ENCODE measurements at regions not wholly inside any gene's neighbourhood (a gene's known extent, or its start where the extent isn't known, plus 50 kb on each side); places are given as distances from the start of the nearest gene placed in this dataset.

DNA sequence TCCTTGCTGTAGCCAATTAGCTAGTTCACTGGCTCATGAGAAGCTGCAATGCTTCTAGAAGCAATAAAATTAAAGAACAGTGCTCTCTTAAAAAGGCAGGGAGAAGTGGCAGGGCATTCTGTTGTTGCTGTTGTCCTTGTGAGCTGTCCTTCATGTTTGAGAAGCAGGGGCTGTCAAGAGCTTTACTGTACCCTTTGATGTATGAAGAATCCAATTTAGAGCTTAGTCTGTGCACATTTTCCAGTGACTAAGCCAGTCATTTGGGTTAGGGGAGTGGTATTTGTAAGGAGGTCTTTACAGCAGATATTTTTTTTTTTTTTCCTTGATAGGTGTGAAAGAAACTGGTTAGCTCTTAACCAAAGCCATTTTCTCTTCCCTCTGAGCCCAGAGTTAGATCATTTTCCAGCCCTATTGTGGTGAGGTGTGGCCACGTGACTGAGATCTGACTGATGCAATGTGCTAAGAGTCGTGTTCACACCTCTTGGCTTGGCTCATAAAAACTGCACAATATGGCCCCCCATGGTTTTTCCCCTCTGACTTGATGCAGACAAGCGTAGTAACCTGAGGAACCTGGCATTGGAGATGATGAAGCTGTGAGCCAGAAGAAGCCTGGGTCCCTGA is 309.6 kb upstream of the TMTC4 start:
- TF ChIP-seq, protein P1, sequence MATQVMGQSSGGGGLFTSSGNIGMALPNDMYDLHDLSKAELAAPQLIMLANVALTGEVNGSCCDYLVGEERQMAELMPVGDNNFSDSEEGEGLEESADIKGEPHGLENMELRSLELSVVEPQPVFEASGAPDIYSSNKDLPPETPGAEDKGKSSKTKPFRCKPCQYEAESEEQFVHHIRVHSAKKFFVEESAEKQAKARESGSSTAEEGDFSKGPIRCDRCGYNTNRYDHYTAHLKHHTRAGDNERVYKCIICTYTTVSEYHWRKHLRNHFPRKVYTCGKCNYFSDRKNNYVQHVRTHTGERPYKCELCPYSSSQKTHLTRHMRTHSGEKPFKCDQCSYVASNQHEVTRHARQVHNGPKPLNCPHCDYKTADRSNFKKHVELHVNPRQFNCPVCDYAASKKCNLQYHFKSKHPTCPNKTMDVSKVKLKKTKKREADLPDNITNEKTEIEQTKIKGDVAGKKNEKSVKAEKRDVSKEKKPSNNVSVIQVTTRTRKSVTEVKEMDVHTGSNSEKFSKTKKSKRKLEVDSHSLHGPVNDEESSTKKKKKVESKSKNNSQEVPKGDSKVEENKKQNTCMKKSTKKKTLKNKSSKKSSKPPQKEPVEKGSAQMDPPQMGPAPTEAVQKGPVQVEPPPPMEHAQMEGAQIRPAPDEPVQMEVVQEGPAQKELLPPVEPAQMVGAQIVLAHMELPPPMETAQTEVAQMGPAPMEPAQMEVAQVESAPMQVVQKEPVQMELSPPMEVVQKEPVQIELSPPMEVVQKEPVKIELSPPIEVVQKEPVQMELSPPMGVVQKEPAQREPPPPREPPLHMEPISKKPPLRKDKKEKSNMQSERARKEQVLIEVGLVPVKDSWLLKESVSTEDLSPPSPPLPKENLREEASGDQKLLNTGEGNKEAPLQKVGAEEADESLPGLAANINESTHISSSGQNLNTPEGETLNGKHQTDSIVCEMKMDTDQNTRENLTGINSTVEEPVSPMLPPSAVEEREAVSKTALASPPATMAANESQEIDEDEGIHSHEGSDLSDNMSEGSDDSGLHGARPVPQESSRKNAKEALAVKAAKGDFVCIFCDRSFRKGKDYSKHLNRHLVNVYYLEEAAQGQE (IDR thresholded peaks at IDR 0.05; ENCODE audit: insufficient read depth in 1 of 2, low read depth in 2 of 2, low read length in 2 of 2) = no peak
- no peak for TF ChIP-seq POLR2AphosphoS5 (IDR thresholded peaks at IDR 0.05; ENCODE audit: low read depth, low read length)
- no peak for TF ChIP-seq SIN3A (IDR thresholded peaks at IDR 0.05; ENCODE audit: borderline replicate concordance, insufficient read depth, low read length)
- TF ChIP-seq TAF1 (IDR thresholded peaks at IDR 0.05; ENCODE audit: borderline replicate concordance, insufficient read depth, low read length) = no peak
- TF ChIP-seq FOXP2 (optimal IDR thresholded peaks at IDR 0.05; ENCODE audit: borderline replicate concordance, extremely low read depth, extremely low read length, insufficient read depth) = no peak

Data from PFSK-1 (cell line).